Fibroblast of lung (primary cell): ENCODE measurements at regions not wholly inside any gene's neighbourhood (a gene's known extent, or its start where the extent isn't known, plus 50 kb on each side); places are given as distances from the start of the nearest gene placed in this dataset.

Experiments used
- EZH2 ChIP-seq: IDR thresholded peaks from 2 replicates; pipeline ENCODE4 v1.5.1; 2012; ENCODE audit warnings: low read length, control low read depth, mild to moderate bottlenecking; ENCODE audit errors: missing control alignments
- TF ChIP-seq, protein P1 (sequence below), 2 donors: IDR thresholded peaks in 1 of 2; conservative IDR thresholded peaks in 1 of 2; 1 replicate in 1 of 2; 2 replicates in 1 of 2; pipeline ENCODE4 v1.5.1; 2011 to 2012; ENCODE audit warnings: low read length in 2 of 2, control low read depth in 1 of 2, inconsistent platforms in 1 of 2, low read depth in 1 of 2, mild to moderate bottlenecking in 1 of 2

GRCh38 chr3:74353039-74353438 lies 261.4 kb downstream of the CNTN3 start:
- TF ChIP-seq, protein P1, sequence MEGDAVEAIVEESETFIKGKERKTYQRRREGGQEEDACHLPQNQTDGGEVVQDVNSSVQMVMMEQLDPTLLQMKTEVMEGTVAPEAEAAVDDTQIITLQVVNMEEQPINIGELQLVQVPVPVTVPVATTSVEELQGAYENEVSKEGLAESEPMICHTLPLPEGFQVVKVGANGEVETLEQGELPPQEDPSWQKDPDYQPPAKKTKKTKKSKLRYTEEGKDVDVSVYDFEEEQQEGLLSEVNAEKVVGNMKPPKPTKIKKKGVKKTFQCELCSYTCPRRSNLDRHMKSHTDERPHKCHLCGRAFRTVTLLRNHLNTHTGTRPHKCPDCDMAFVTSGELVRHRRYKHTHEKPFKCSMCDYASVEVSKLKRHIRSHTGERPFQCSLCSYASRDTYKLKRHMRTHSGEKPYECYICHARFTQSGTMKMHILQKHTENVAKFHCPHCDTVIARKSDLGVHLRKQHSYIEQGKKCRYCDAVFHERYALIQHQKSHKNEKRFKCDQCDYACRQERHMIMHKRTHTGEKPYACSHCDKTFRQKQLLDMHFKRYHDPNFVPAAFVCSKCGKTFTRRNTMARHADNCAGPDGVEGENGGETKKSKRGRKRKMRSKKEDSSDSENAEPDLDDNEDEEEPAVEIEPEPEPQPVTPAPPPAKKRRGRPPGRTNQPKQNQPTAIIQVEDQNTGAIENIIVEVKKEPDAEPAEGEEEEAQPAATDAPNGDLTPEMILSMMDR (conservative IDR thresholded peaks at IDR 0.05 in 1 of 2, IDR thresholded peaks at IDR 0.05 in 1 of 2; ENCODE audit: low read depth in 1 of 2, low read length in 2 of 2), result no peak
- no peak for TF ChIP-seq EZH2
